Astrocyte (in vitro differentiated cells and primary cell): ENCODE measurements at regions not wholly inside any gene's neighbourhood (a gene's known extent, or its start where the extent isn't known, plus 50 kb on each side); places are given as distances from the start of the nearest gene placed in this dataset.

Experiments
- CTCF ChIP-seq: IDR thresholded peaks from 2 replicates; pipeline ENCODE4 v1.5.1; 2011; ENCODE audit warnings: low read depth, mild to moderate bottlenecking, inconsistent platforms, low read length, moderate library complexity; ENCODE audit not compliant: insufficient read depth
- EZH2 ChIP-seq: IDR thresholded peaks from 2 replicates; pipeline ENCODE4 v1.6.1; 2012; ENCODE audit warnings: mild to moderate bottlenecking, low read length, inconsistent platforms; ENCODE audit not compliant: insufficient read depth

GRCh38 chr1:105137543-105138457 lies 1388.1 kb downstream of the AMY1C start:
- TF ChIP-seq EZH2 (no peak), CTCF (no peak)
